ENCODE measurements at regions not wholly inside any gene's neighbourhood (a gene's known extent, or its start where the extent isn't known, plus 50 kb on each side); places are given as distances from the start of the nearest gene placed in this dataset.

GRCh38 chr6:168905451-168906090, 348.1 kb downstream of the THBS2 start:
- TF ChIP-seq RAD21 (IDR thresholded peaks at IDR 0.05; ENCODE audit: low read length), result no peak
- TF ChIP-seq, protein P1, sequence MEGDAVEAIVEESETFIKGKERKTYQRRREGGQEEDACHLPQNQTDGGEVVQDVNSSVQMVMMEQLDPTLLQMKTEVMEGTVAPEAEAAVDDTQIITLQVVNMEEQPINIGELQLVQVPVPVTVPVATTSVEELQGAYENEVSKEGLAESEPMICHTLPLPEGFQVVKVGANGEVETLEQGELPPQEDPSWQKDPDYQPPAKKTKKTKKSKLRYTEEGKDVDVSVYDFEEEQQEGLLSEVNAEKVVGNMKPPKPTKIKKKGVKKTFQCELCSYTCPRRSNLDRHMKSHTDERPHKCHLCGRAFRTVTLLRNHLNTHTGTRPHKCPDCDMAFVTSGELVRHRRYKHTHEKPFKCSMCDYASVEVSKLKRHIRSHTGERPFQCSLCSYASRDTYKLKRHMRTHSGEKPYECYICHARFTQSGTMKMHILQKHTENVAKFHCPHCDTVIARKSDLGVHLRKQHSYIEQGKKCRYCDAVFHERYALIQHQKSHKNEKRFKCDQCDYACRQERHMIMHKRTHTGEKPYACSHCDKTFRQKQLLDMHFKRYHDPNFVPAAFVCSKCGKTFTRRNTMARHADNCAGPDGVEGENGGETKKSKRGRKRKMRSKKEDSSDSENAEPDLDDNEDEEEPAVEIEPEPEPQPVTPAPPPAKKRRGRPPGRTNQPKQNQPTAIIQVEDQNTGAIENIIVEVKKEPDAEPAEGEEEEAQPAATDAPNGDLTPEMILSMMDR (conservative IDR thresholded peaks at IDR 0.05; ENCODE audit: low read depth, low read length), result no peak
- no peak for TF ChIP-seq SMC3 (IDR thresholded peaks at IDR 0.05; ENCODE audit: low read depth, low read length)
- TF ChIP-seq POLR2A (IDR thresholded peaks at IDR 0.05; ENCODE audit: low read depth, low read length), result no peak
- TF ChIP-seq RCOR1 (IDR thresholded peaks at IDR 0.05; ENCODE audit: insufficient replicate concordance, low read length), result no peak
- TF ChIP-seq, protein P2, sequence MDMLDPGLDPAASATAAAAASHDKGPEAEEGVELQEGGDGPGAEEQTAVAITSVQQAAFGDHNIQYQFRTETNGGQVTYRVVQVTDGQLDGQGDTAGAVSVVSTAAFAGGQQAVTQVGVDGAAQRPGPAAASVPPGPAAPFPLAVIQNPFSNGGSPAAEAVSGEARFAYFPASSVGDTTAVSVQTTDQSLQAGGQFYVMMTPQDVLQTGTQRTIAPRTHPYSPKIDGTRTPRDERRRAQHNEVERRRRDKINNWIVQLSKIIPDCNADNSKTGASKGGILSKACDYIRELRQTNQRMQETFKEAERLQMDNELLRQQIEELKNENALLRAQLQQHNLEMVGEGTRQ (IDR thresholded peaks at IDR 0.05; ENCODE audit: low read depth, low read length), result no peak
- no peak for TF ChIP-seq FOS (IDR thresholded peaks at IDR 0.05; ENCODE audit: low read depth, low read length)
- no peak for TF ChIP-seq MXI1 (IDR thresholded peaks at IDR 0.05; ENCODE audit: borderline replicate concordance, low read depth, low read length)
- no peak for TF ChIP-seq CEBPB (IDR thresholded peaks at IDR 0.05; ENCODE audit: low read depth, low read length)
- no peak for TF ChIP-seq BHLHE40 (IDR thresholded peaks at IDR 0.05; ENCODE audit: low read depth, low read length)
- TF ChIP-seq CHD1 (IDR thresholded peaks at IDR 0.05; ENCODE audit: low read depth, low read length), result no peak
- no peak for TF ChIP-seq MAZ (IDR thresholded peaks at IDR 0.05; ENCODE audit: borderline replicate concordance, low read depth, low read length)
